ENCODE measurements at regions not wholly inside any gene's neighbourhood (a gene's known extent, or its start where the extent isn't known, plus 50 kb on each side); places are given as distances from the start of the nearest gene placed in this dataset.

- Histone ChIP-seq H3K4me1 (peaks cover 9 to 13% of the 10 kb centered on the region in 2 donors), H3K9me3 (no peaks in the 10 kb centered on the region), H3K36me3 (no peaks in the 10 kb centered on the region), H3K27ac (no peak overlapping the region), H3K4me3 (no peak overlapping the region), H3K27me3 (no peaks in the 10 kb centered on the region)
- no peak for DNase-seq
- intact Hi-C loops (cut with DNase I) = no loop called here
- ATAC-seq = no peak
- TF ChIP-seq CTCF (IDR thresholded peaks at IDR 0.05) = no peak
These were observed 184.0 kb downstream of the CDC5L start for GRCh38 chr6:44571510-44571909.

GRCh38 chr6:44572346-44572745 is 184.8 kb downstream of the CDC5L start:
- TF ChIP-seq CTCF (IDR thresholded peaks at IDR 0.05) = no peak
- Histone ChIP-seq H3K27me3 (no peaks in the 10 kb centered on the region), H3K27ac (no peak overlapping the region), H3K4me1 (peaks cover 9 to 13% of the 10 kb centered on the region in 2 donors), H3K4me3 (no peak overlapping the region), H3K9me3 (no peaks in the 10 kb centered on the region), H3K36me3 (no peaks in the 10 kb centered on the region)
- intact Hi-C loops (cut with DNase I) = no loop called here
- ATAC-seq (no peak), DNase-seq (no peak)

- intact Hi-C loops (cut with DNase I) = no loop called here
- Histone ChIP-seq H3K36me3 (no peaks in the 10 kb centered on the region), H3K9me3 (no peaks in the 10 kb centered on the region), H3K4me1 (no peaks in the 10 kb centered on the region), H3K27me3 (no peaks in the 10 kb centered on the region), H3K27ac (no peak overlapping the region), H3K4me3 (no peak overlapping the region)
- no peak for DNase-seq
- TF ChIP-seq CTCF (IDR thresholded peaks at IDR 0.05) = no peak
- no peak for ATAC-seq
These were observed 188.1 kb downstream of the CDC5L start for GRCh38 chr6:44575644-44576043.

GRCh38 chr6:44576132-44576631 is 188.7 kb downstream of the CDC5L start:
- no peak for TF ChIP-seq CTCF (IDR thresholded peaks at IDR 0.05)
- intact Hi-C loops (cut with DNase I) = no loop called here
- ATAC-seq = peak; percentile 38

GRCh38 chr6:44580901-44581300 is 193.4 kb downstream of the CDC5L start:
- no peak overlapping the region for H3K27ac ChIP-seq
- ATAC-seq = no peak
- intact Hi-C loops (cut with DNase I) = no loop called here
- H3K9me3 ChIP-seq = peaks cover 0 to 4% of the 10 kb centered on the region in 2 donors
- no peak overlapping the region for H3K4me3 ChIP-seq
- H3K4me1 ChIP-seq = no peaks in the 10 kb centered on the region
- DNase-seq = no peak
- no peak for TF ChIP-seq CTCF (IDR thresholded peaks at IDR 0.05)
- H3K36me3 ChIP-seq = no peaks in the 10 kb centered on the region
- H3K27me3 ChIP-seq = no peaks in the 10 kb centered on the region

More at GRCh38 chr6:44576132-44576631, 188.7 kb downstream of the CDC5L start:
- H3K9me3 ChIP-seq = no peaks in the 10 kb centered on the region
- H3K27ac ChIP-seq = no peak overlapping the region
- no peaks in the 10 kb centered on the region for H3K27me3 ChIP-seq
- no peak for DNase-seq
- H3K4me3 ChIP-seq = no peak overlapping the region
- no peaks in the 10 kb centered on the region for H3K4me1 ChIP-seq
- no peaks in the 10 kb centered on the region for H3K36me3 ChIP-seq
